ENCODE measurements at regions not wholly inside any gene's neighbourhood (a gene's known extent, or its start where the extent isn't known, plus 50 kb on each side); places are given as distances from the start of the nearest gene placed in this dataset.

- Histone ChIP-seq H3K27me3 (ENCODE audit: low read depth, low read length) (no peaks in the 10 kb centered on the region), H3K4me1 (ENCODE audit: low read length) (no peaks in the 10 kb centered on the region), H3K4me2 (ENCODE audit: low read length) (no peak overlapping the region), H3K4me3 (ENCODE audit: low read length) (no peak overlapping the region), H3K9me3 (ENCODE audit: insufficient read depth, low read length) (no peaks in the 10 kb centered on the region), H2AFZ (ENCODE audit: low read depth, low read length) (no peak overlapping the region), H3K79me2 (ENCODE audit: low read length) (no peaks in the 10 kb centered on the region), H3K27ac (ENCODE audit: low read length) (no peak overlapping the region), H3K9ac (ENCODE audit: low read length) (no peak overlapping the region), H3K36me3 (replicated peaks; ENCODE audit: low read depth, low read length) (no peaks in the 10 kb centered on the region), H4K20me1 (ENCODE audit: insufficient read depth, low read length) (no peaks in the 10 kb centered on the region)
- TF ChIP-seq, protein P1, sequence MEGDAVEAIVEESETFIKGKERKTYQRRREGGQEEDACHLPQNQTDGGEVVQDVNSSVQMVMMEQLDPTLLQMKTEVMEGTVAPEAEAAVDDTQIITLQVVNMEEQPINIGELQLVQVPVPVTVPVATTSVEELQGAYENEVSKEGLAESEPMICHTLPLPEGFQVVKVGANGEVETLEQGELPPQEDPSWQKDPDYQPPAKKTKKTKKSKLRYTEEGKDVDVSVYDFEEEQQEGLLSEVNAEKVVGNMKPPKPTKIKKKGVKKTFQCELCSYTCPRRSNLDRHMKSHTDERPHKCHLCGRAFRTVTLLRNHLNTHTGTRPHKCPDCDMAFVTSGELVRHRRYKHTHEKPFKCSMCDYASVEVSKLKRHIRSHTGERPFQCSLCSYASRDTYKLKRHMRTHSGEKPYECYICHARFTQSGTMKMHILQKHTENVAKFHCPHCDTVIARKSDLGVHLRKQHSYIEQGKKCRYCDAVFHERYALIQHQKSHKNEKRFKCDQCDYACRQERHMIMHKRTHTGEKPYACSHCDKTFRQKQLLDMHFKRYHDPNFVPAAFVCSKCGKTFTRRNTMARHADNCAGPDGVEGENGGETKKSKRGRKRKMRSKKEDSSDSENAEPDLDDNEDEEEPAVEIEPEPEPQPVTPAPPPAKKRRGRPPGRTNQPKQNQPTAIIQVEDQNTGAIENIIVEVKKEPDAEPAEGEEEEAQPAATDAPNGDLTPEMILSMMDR (IDR thresholded peaks at IDR 0.05; ENCODE audit: low read depth, low read length): no peak
- no peak for TF ChIP-seq EZH2phosphoT487 (IDR thresholded peaks at IDR 0.05; ENCODE audit: low read depth)
Measured at GRCh38 chr6:4615891-4616290, 160.3 kb upstream of the CDYL start.

- no peaks in the 10 kb centered on the region for H3K79me2 ChIP-seq (ENCODE audit: low read length)
- H2AFZ ChIP-seq (ENCODE audit: low read depth, low read length): no peak overlapping the region
- H3K4me1 ChIP-seq (ENCODE audit: low read length): no peaks in the 10 kb centered on the region
- TF ChIP-seq, protein P1 (IDR thresholded peaks at IDR 0.05; ENCODE audit: low read depth, low read length): no peak
- no peak for TF ChIP-seq EZH2phosphoT487 (IDR thresholded peaks at IDR 0.05; ENCODE audit: low read depth)
- no peaks in the 10 kb centered on the region for H4K20me1 ChIP-seq (ENCODE audit: insufficient read depth, low read length)
- no peak overlapping the region for H3K27ac ChIP-seq (ENCODE audit: low read length)
- H3K9ac ChIP-seq (ENCODE audit: low read length): no peak overlapping the region
- no peaks in the 10 kb centered on the region for H3K27me3 ChIP-seq (ENCODE audit: low read depth, low read length)
- H3K4me2 ChIP-seq (ENCODE audit: low read length): no peak overlapping the region
- H3K36me3 ChIP-seq (replicated peaks; ENCODE audit: low read depth, low read length): no peaks in the 10 kb centered on the region
- H3K4me3 ChIP-seq (ENCODE audit: low read length): no peak overlapping the region
- no peaks in the 10 kb centered on the region for H3K9me3 ChIP-seq (ENCODE audit: insufficient read depth, low read length)
Measured at GRCh38 chr6:4615231-4615630, 161.0 kb upstream of the CDYL start.

DNA sequence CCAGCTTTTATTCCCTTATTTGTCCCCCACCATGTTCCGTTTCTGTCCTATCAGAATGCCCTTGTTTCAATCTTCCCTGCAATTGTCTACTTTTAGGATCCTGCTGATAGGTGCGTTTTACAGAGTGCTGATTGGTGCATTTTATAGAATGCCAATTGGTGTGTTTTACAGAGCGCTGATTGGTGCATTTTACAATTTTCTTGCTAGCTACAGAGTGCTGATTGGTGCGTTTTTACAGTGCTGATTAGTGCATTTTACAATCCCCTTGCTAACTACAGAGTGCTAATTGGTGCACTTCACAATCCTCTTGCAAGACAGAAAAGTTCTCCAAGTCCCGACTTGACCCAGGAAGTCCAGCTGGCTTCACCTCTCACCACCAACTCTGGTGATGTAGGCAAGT is 161.6 kb upstream of the CDYL start:
- TF ChIP-seq EZH2phosphoT487 (IDR thresholded peaks at IDR 0.05; ENCODE audit: low read depth): no peak
- TF ChIP-seq, protein P1 (IDR thresholded peaks at IDR 0.05; ENCODE audit: low read depth, low read length): no peak
- Histone ChIP-seq H3K79me2 (ENCODE audit: low read length) (no peaks in the 10 kb centered on the region), H3K4me2 (ENCODE audit: low read length) (no peak overlapping the region), H3K9ac (ENCODE audit: low read length) (no peak overlapping the region), H4K20me1 (ENCODE audit: insufficient read depth, low read length) (no peaks in the 10 kb centered on the region), H3K9me3 (ENCODE audit: insufficient read depth, low read length) (no peaks in the 10 kb centered on the region), H3K27ac (ENCODE audit: low read length) (no peak overlapping the region), H3K4me1 (ENCODE audit: low read length) (no peaks in the 10 kb centered on the region), H3K4me3 (ENCODE audit: low read length) (no peak overlapping the region), H3K36me3 (replicated peaks; ENCODE audit: low read depth, low read length) (no peaks in the 10 kb centered on the region), H3K27me3 (ENCODE audit: low read depth, low read length) (no peaks in the 10 kb centered on the region), H2AFZ (ENCODE audit: low read depth, low read length) (no peak overlapping the region)

- no peak for TF ChIP-seq EZH2phosphoT487 (IDR thresholded peaks at IDR 0.05; ENCODE audit: low read depth)
- H4K20me1 ChIP-seq (ENCODE audit: insufficient read depth, low read length): no peaks in the 10 kb centered on the region
- H3K9ac ChIP-seq (ENCODE audit: low read length): no peak overlapping the region
- H3K36me3 ChIP-seq (replicated peaks; ENCODE audit: low read depth, low read length): no peaks in the 10 kb centered on the region
- H3K27me3 ChIP-seq (ENCODE audit: low read depth, low read length): no peaks in the 10 kb centered on the region
- H3K79me2 ChIP-seq (ENCODE audit: low read length): no peaks in the 10 kb centered on the region
- no peaks in the 10 kb centered on the region for H3K9me3 ChIP-seq (ENCODE audit: insufficient read depth, low read length)
- no peak overlapping the region for H3K4me2 ChIP-seq (ENCODE audit: low read length)
- H3K4me3 ChIP-seq (ENCODE audit: low read length): no peak overlapping the region
- H3K27ac ChIP-seq (ENCODE audit: low read length): no peak overlapping the region
- H3K4me1 ChIP-seq (ENCODE audit: low read length): no peaks in the 10 kb centered on the region
- H2AFZ ChIP-seq (ENCODE audit: low read depth, low read length): no peak overlapping the region
Measured at GRCh38 chr6:4613795-4614194, 162.4 kb upstream of the CDYL start.

- Histone ChIP-seq H3K27ac (ENCODE audit: low read length) (no peak overlapping the region), H3K9ac (ENCODE audit: low read length) (no peak overlapping the region), H2AFZ (ENCODE audit: low read depth, low read length) (no peak overlapping the region), H3K4me2 (ENCODE audit: low read length) (no peak overlapping the region), H3K9me3 (ENCODE audit: insufficient read depth, low read length) (no peaks in the 10 kb centered on the region), H3K4me1 (ENCODE audit: low read length) (no peaks in the 10 kb centered on the region), H3K79me2 (ENCODE audit: low read length) (no peaks in the 10 kb centered on the region), H3K4me3 (ENCODE audit: low read length) (no peak overlapping the region), H3K27me3 (ENCODE audit: low read depth, low read length) (no peaks in the 10 kb centered on the region), H4K20me1 (ENCODE audit: insufficient read depth, low read length) (no peaks in the 10 kb centered on the region), H3K36me3 (replicated peaks; ENCODE audit: low read depth, low read length) (no peaks in the 10 kb centered on the region)
- no peak for TF ChIP-seq EZH2phosphoT487 (IDR thresholded peaks at IDR 0.05; ENCODE audit: low read depth)
- TF ChIP-seq, protein P1 (IDR thresholded peaks at IDR 0.05; ENCODE audit: low read depth, low read length): no peak
Measured at GRCh38 chr6:4613381-4613780, 162.8 kb upstream of the CDYL start.
